IMR-90 (cell line): ENCODE measurements at regions not wholly inside any gene's neighbourhood (a gene's known extent, or its start where the extent isn't known, plus 50 kb on each side); places are given as distances from the start of the nearest gene placed in this dataset.

Source experiments
- ATAC-seq: fragments of 200-7000 bp; cut with Tn5 transposase; 2 replicates; pipeline ENCODE4 v1.9.1; 2020; ENCODE audit warnings: low read depth, mild to moderate bottlenecking, moderate library complexity
- BruUV-seq: library from RNA; stranded (reverse); fragments of 400-500 nt; replicated peaks from 2 replicates; lab custom pipeline; 2021; lab: Mats Ljungman, UMichigan
- CTCF ChIA-PET: fragments of 300-600 bp; formaldehyde crosslinking; extraction: SDS; loops from one replicate; lab custom pipeline; 2021; ENCODE audit warnings: antibody characterized with exemption; lab: Yijun Ruan, JAX
- POLR2A ChIA-PET: fragments of 300-600 bp; sonication (Branson Sonifier 250); formaldehyde crosslinking; loops from one replicate; lab custom pipeline; 2022; ENCODE audit warnings: antibody characterized with exemption; ENCODE audit not compliant: unreplicated experiment; lab: Charles Lee
- DNase-seq: peaks from one replicate; pipeline ENCODE4 v3.0.0; 2013
- H2AFZ ChIP-seq: replicated peaks from 2 replicates; pipeline ENCODE3; 2013; ENCODE audit warnings: low read length, mild to moderate bottlenecking; ENCODE audit not compliant: poor library complexity
- H2AK5ac ChIP-seq: 2 replicates; pipeline ENCODE4 v1.6.1; 2013; ENCODE audit warnings: low read depth, low read length, inconsistent platforms
- H2AK9ac ChIP-seq: replicated peaks from 2 replicates; pipeline ENCODE3; 2013; ENCODE audit warnings: mild to moderate bottlenecking, low read depth, low read length, moderate library complexity; ENCODE audit not compliant: poor library complexity
- H2BK120ac ChIP-seq: 2 replicates; pipeline ENCODE4 v1.6.1; 2013; ENCODE audit warnings: low read depth, low read length, inconsistent platforms
- H2BK15ac ChIP-seq: 3 replicates; pipeline ENCODE4 v1.6.1; 2013; ENCODE audit warnings: low read depth, low read length, inconsistent platforms
- H2BK20ac ChIP-seq: 2 replicates; pipeline ENCODE4 v1.6.1; 2013; ENCODE audit warnings: low read depth, mild to moderate bottlenecking, inconsistent platforms, low read length, moderate library complexity
- H2BK5ac ChIP-seq: 2 replicates; pipeline ENCODE4 v1.6.1; 2013; ENCODE audit warnings: mild to moderate bottlenecking, low read depth, low read length, inconsistent platforms; ENCODE audit not compliant: poor library complexity, severe bottlenecking
- H3K14ac ChIP-seq: replicated peaks from 2 replicates; pipeline ENCODE4 v1.6.1; 2013; ENCODE audit warnings: low read depth, low read length, inconsistent platforms
- H3K18ac ChIP-seq: 2 replicates; pipeline ENCODE4 v1.6.1; 2013; ENCODE audit warnings: low read depth, low read length, control low read depth
- H3K23ac ChIP-seq: 2 replicates; pipeline ENCODE4 v1.6.1; 2013; ENCODE audit warnings: low read depth, low read length, inconsistent platforms
- H3K27ac ChIP-seq: 2 replicates; pipeline ENCODE4 v1.5.1; 2013; ENCODE audit warnings: mild to moderate bottlenecking, control low read depth, low read length; ENCODE audit not compliant: insufficient read depth
- H3K27me3 ChIP-seq: 2 replicates; pipeline ENCODE4 v1.6.1; 2013; ENCODE audit warnings: low read length; ENCODE audit not compliant: control insufficient read depth, insufficient read depth
- H3K36me3 ChIP-seq: 2 replicates; pipeline ENCODE4 v1.6.1; 2013; ENCODE audit warnings: low read length, mixed read lengths; ENCODE audit not compliant: control insufficient read depth, insufficient read depth
- H3K4ac ChIP-seq: 2 replicates; pipeline ENCODE4 v1.6.1; 2013; ENCODE audit warnings: low read depth, low read length, inconsistent platforms
- H3K4me1 ChIP-seq: 2 replicates; pipeline ENCODE4 v1.6.1; 2013; ENCODE audit warnings: low read length, mixed read lengths; ENCODE audit not compliant: control insufficient read depth, insufficient read depth
- H3K4me2 ChIP-seq: 2 replicates; pipeline ENCODE4 v1.6.1; 2013; ENCODE audit warnings: low read depth, mild to moderate bottlenecking, control low read depth, low read length, moderate library complexity
- H3K4me3 ChIP-seq: 2 replicates; pipeline ENCODE4 v1.5.1; 2013; ENCODE audit warnings: low read depth, mild to moderate bottlenecking, control low read depth, low read length, moderate library complexity; ENCODE audit not compliant: insufficient read depth
- H3K56ac ChIP-seq: 2 replicates; pipeline ENCODE4 v1.6.1; 2013; ENCODE audit warnings: low read length, inconsistent platforms; ENCODE audit not compliant: insufficient read depth; ENCODE audit errors: extremely low read depth
- H3K79me1 ChIP-seq, 2 experiments: 2 replicates each; pipeline ENCODE4 v1.6.1; 2013; ENCODE audit warnings: low read length in 2 of 2, inconsistent platforms in 1 of 2, low read depth in 1 of 2
- H3K9ac ChIP-seq: 2 replicates; pipeline ENCODE4 v1.6.1; 2013; ENCODE audit warnings: low read depth, low read length, control low read depth
- H3K9me1 ChIP-seq: 2 replicates; pipeline ENCODE4 v1.6.1; 2013; ENCODE audit warnings: low read length, inconsistent platforms; ENCODE audit not compliant: insufficient read depth
- H3K9me3 ChIP-seq: 2 replicates; pipeline ENCODE4 v1.6.1; 2013; ENCODE audit warnings: low read length; ENCODE audit not compliant: control insufficient read depth, insufficient read depth
- H4K20me1 ChIP-seq: 2 replicates; pipeline ENCODE4 v1.6.1; 2013; ENCODE audit warnings: low read length, inconsistent platforms; ENCODE audit not compliant: insufficient read depth
- H4K5ac ChIP-seq: 2 replicates; pipeline ENCODE4 v1.6.1; 2013; ENCODE audit warnings: mild to moderate bottlenecking, low read depth, low read length, control low read depth
- H4K8ac ChIP-seq, 2 experiments: 2 replicates each; pipeline ENCODE4 v1.6.1; 2013; ENCODE audit warnings: low read depth in 2 of 2, low read length in 2 of 2, control low read depth in 1 of 2, inconsistent platforms in 1 of 2
- H4K91ac ChIP-seq: 2 replicates; pipeline ENCODE4 v1.6.1; 2013; ENCODE audit warnings: low read depth, low read length, inconsistent platforms; ENCODE audit not compliant: insufficient read depth
- BHLHE40 ChIP-seq: fragments of 150-350 bp; IDR thresholded peaks from 2 replicates; pipeline ENCODE4 v1.6.1; 2016; ENCODE audit warnings: mild to moderate bottlenecking, low read depth, low read length
- CHD1 ChIP-seq: IDR thresholded peaks from 2 replicates; pipeline ENCODE4 v1.6.1; 2012; ENCODE audit warnings: low read depth, low read length, improper control_type of control experiment
- FOS ChIP-seq: fragments of 150-350 bp; IDR thresholded peaks from 2 replicates; pipeline ENCODE4 v1.6.1; 2016; ENCODE audit warnings: low read depth, low read length
- MAFK ChIP-seq: IDR thresholded peaks from 2 replicates; pipeline ENCODE4 v1.6.1; 2012; ENCODE audit warnings: low read depth, low read length, improper control_type of control experiment
- MAZ ChIP-seq: IDR thresholded peaks from 2 replicates; pipeline ENCODE4 v1.6.1; 2012; ENCODE audit warnings: low read depth, mild to moderate bottlenecking, low read length, improper control_type of control experiment, moderate library complexity, borderline replicate concordance
- MXI1 ChIP-seq: IDR thresholded peaks from 2 replicates; pipeline ENCODE4 v1.6.1; 2012; ENCODE audit warnings: low read depth, mild to moderate bottlenecking, low read length, moderate library complexity, borderline replicate concordance
- RAD21 ChIP-seq: IDR thresholded peaks from 2 replicates; pipeline ENCODE4 v1.6.1; 2012; ENCODE audit warnings: low read length, improper control_type of control experiment
- RCOR1 ChIP-seq: IDR thresholded peaks from 2 replicates; pipeline ENCODE4 v1.6.1; 2012; ENCODE audit warnings: mild to moderate bottlenecking, low read length, improper control_type of control experiment; ENCODE audit not compliant: insufficient replicate concordance
- RFX5 ChIP-seq: IDR thresholded peaks from 2 replicates; pipeline ENCODE4 v1.8.0; 2012; ENCODE audit warnings: low read depth, mild to moderate bottlenecking, low read length, moderate library complexity
- WGBS, 2 experiments: methylation state at CpG; one replicate each; pipeline versions ENCODE4 v1.1.5 to v1.1.7; 2013; ENCODE audit warnings: missing lambda C conversion rate in 2 of 2; ENCODE audit not compliant: insufficient read length in 1 of 2; ENCODE audit errors: extremely low coverage in 2 of 2; 5-methylcytosine and 5-hydroxymethylcytosine counted together
- dilution Hi-C: fragments of 300-500 bp; cut with HindIII; formaldehyde crosslinking; loops from one replicate; pipeline ENCODE4 v1.14.3; 2018; ENCODE audit warnings: low sequenced_read_pairs; ENCODE audit not compliant: unreplicated experiment
- in situ Hi-C: fragments of 300-500 bp; cut with MboI; formaldehyde crosslinking; loops from 3 replicates; pipeline ENCODE4 v1.14.3; 2019; ENCODE audit warnings: low sequenced_read_pairs, inconsistent platforms, mixed read lengths
- intact Hi-C: fragments of 100-400 bp; cut with micrococcal nuclease; formaldehyde crosslinking; loops from 2 replicates; pipeline ENCODE4 v1.10.0; 2022
- TF ChIP-seq, protein P1 (sequence below): conservative IDR thresholded peaks from 2 replicates; pipeline ENCODE4 v1.5.1; 2012; ENCODE audit warnings: mild to moderate bottlenecking, low read depth, low read length, improper control_type of control experiment
- TF ChIP-seq, protein P2 (sequence below): fragments of 150-350 bp; IDR thresholded peaks from 2 replicates; pipeline ENCODE4 v1.6.1; 2016; ENCODE audit warnings: low read depth, mild to moderate bottlenecking, low read length, moderate library complexity, borderline replicate concordance
- TF ChIP-seq, protein P3 (sequence below): fragments of 150-350 bp; IDR thresholded peaks from 2 replicates; pipeline ENCODE4 v1.6.1; 2017; ENCODE audit warnings: mild to moderate bottlenecking, antibody characterized with exemption, low read length, low read depth

DNA sequence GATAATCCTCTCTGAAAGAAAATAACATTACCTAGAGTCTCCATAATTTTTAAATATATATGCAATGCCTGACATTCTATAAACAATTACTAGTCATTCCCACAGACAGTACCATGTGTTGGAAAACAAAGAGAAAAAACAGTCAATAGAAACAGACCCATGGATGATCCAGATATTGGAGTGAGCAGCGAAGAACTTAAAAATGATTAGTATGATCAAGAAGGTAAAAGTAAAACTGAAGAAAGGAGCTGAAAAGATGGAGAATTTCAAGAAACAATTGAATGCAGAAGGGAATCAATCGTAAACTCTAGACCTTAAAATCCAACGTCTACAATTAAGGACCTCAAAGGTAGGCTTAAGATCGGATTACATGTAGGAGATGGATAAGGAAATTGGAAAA lies 330.6 kb downstream of the SHANK2 start:
- CTCF ChIA-PET = no interaction called here
- intact Hi-C loops = no loop called here
- in situ Hi-C loops = no loop called here

More for the DNA sequence above, 330.6 kb downstream of the SHANK2 start:
- dilution Hi-C loops = no loop called here
- no peak overlapping the region for H2AK9ac ChIP-seq
- H3K79me1 ChIP-seq = no peaks in the 10 kb centered on the region
- H3K9me3 ChIP-seq = peaks cover 15% of the 10 kb centered on the region
- DNase-seq (no peak), ATAC-seq (no peak)
- H3K9ac ChIP-seq = no peak overlapping the region
- H3K4me2 ChIP-seq = no peak overlapping the region
- no peaks in the 10 kb centered on the region for H3K36me3 ChIP-seq
- no peak overlapping the region for H2AFZ ChIP-seq
- no peak overlapping the region for H2BK15ac ChIP-seq
- no TSS peak for BruUV-seq
- H3K4me3 ChIP-seq = no peak overlapping the region
- no peak overlapping the region for H3K23ac ChIP-seq
- no peak overlapping the region for H3K56ac ChIP-seq
- no peak overlapping the region for H4K5ac ChIP-seq
- H2BK20ac ChIP-seq = no peak overlapping the region
- H2BK5ac ChIP-seq = no peak overlapping the region
- no peak overlapping the region for H3K18ac ChIP-seq
- no peak overlapping the region for H4K91ac ChIP-seq
- H3K14ac ChIP-seq = no peak overlapping the region
- no peaks in the 10 kb centered on the region for H3K9me1 ChIP-seq
- no peak overlapping the region for H4K8ac ChIP-seq
- POLR2A ChIA-PET = no interaction called here
- TF ChIP-seq, protein P1, sequence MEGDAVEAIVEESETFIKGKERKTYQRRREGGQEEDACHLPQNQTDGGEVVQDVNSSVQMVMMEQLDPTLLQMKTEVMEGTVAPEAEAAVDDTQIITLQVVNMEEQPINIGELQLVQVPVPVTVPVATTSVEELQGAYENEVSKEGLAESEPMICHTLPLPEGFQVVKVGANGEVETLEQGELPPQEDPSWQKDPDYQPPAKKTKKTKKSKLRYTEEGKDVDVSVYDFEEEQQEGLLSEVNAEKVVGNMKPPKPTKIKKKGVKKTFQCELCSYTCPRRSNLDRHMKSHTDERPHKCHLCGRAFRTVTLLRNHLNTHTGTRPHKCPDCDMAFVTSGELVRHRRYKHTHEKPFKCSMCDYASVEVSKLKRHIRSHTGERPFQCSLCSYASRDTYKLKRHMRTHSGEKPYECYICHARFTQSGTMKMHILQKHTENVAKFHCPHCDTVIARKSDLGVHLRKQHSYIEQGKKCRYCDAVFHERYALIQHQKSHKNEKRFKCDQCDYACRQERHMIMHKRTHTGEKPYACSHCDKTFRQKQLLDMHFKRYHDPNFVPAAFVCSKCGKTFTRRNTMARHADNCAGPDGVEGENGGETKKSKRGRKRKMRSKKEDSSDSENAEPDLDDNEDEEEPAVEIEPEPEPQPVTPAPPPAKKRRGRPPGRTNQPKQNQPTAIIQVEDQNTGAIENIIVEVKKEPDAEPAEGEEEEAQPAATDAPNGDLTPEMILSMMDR = no peak
- TF ChIP-seq BHLHE40 (no peak), MAFK (no peak), CHD1 (no peak), RFX5 (no peak), RAD21 (no peak), MAZ (no peak), FOS (no peak), MXI1 (no peak), RCOR1 (no peak)
- TF ChIP-seq, protein P2, sequence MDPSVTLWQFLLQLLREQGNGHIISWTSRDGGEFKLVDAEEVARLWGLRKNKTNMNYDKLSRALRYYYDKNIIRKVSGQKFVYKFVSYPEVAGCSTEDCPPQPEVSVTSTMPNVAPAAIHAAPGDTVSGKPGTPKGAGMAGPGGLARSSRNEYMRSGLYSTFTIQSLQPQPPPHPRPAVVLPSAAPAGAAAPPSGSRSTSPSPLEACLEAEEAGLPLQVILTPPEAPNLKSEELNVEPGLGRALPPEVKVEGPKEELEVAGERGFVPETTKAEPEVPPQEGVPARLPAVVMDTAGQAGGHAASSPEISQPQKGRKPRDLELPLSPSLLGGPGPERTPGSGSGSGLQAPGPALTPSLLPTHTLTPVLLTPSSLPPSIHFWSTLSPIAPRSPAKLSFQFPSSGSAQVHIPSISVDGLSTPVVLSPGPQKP = no peak
- TF ChIP-seq, protein P3, sequence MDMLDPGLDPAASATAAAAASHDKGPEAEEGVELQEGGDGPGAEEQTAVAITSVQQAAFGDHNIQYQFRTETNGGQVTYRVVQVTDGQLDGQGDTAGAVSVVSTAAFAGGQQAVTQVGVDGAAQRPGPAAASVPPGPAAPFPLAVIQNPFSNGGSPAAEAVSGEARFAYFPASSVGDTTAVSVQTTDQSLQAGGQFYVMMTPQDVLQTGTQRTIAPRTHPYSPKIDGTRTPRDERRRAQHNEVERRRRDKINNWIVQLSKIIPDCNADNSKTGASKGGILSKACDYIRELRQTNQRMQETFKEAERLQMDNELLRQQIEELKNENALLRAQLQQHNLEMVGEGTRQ = no peak
- no peaks in the 10 kb centered on the region for H3K4me1 ChIP-seq
- H2AK5ac ChIP-seq = no peak overlapping the region
- H4K20me1 ChIP-seq = no peaks in the 10 kb centered on the region
- WGBS, 2 experiments = 83% methylated on average over 1 of the region's 4 CpGs; no CpG with 5 or more reads in 1 of the 2 experiments
- no peaks in the 10 kb centered on the region for H3K27me3 ChIP-seq
- no peak overlapping the region for H3K4ac ChIP-seq
- no peak overlapping the region for H2BK120ac ChIP-seq
- H3K27ac ChIP-seq = no peak overlapping the region
